B cell (primary cell): ENCODE measurements at regions not wholly inside any gene's neighbourhood (a gene's known extent, or its start where the extent isn't known, plus 50 kb on each side); places are given as distances from the start of the nearest gene placed in this dataset.

ENCODE experiments used
- EZH2 ChIP-seq: IDR thresholded peaks from 2 replicates; pipeline ENCODE4 v1.6.1; 2012; ENCODE audit warnings: borderline replicate concordance, low read depth, mild to moderate bottlenecking, moderate library complexity, low read length; ENCODE audit not compliant: insufficient read depth, poor library complexity, severe bottlenecking
- TF ChIP-seq, protein P1 (sequence below): fragments of 200-600 bp; IDR thresholded peaks from one replicate; pipeline ENCODE4 v1.8.0; 2022; ENCODE audit warnings: antibody characterized with exemption, mild to moderate bottlenecking

- TF ChIP-seq, protein P1, sequence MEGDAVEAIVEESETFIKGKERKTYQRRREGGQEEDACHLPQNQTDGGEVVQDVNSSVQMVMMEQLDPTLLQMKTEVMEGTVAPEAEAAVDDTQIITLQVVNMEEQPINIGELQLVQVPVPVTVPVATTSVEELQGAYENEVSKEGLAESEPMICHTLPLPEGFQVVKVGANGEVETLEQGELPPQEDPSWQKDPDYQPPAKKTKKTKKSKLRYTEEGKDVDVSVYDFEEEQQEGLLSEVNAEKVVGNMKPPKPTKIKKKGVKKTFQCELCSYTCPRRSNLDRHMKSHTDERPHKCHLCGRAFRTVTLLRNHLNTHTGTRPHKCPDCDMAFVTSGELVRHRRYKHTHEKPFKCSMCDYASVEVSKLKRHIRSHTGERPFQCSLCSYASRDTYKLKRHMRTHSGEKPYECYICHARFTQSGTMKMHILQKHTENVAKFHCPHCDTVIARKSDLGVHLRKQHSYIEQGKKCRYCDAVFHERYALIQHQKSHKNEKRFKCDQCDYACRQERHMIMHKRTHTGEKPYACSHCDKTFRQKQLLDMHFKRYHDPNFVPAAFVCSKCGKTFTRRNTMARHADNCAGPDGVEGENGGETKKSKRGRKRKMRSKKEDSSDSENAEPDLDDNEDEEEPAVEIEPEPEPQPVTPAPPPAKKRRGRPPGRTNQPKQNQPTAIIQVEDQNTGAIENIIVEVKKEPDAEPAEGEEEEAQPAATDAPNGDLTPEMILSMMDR: no peak
- no peak for TF ChIP-seq EZH2
These were observed 111.2 kb upstream of the HDAC4 start for GRCh38 chr2:239512054-239512453.
